GM13977 (cell line): ENCODE measurements at regions not wholly inside any gene's neighbourhood (a gene's known extent, or its start where the extent isn't known, plus 50 kb on each side); places are given as distances from the start of the nearest gene placed in this dataset.

Source experiments
- DNase-seq: peaks from one replicate; pipeline ENCODE4 v3.0.0; 2012; ENCODE audit warnings: low spot score
- CTCF ChIP-seq: IDR thresholded peaks from 2 replicates; pipeline ENCODE4 v1.5.1; 2012; ENCODE audit warnings: mild to moderate bottlenecking, control low read depth; ENCODE audit not compliant: insufficient read depth; ENCODE audit errors: extremely low read depth, missing control alignments
- in situ Hi-C: fragments of 300-500 bp; cut with MboI; formaldehyde crosslinking; loops from one replicate; pipeline ENCODE4 v1.12.0; 2022; ENCODE audit warnings: low sequenced_read_pairs, low pct_unique_long_range_greater_than_20kb, mixed read lengths, inconsistent platforms; ENCODE audit not compliant: unreplicated experiment

- in situ Hi-C loops: no loop called here
- no peak for TF ChIP-seq CTCF
These were observed 50.0 kb upstream of the CLDN5 start for GRCh38 chr22:19574247-19574646.

GRCh38 chr22:19576460-19577421, 52.5 kb upstream of the CLDN5 start:
- DNase-seq: peak; percentile 53
- TF ChIP-seq CTCF: no peak
- in situ Hi-C loops: no loop called here

More at GRCh38 chr22:19574247-19574646, 50.0 kb upstream of the CLDN5 start:
- DNase-seq: no peak

GRCh38 chr22:19577422-19577966, 53.3 kb upstream of the CLDN5 start:
- in situ Hi-C loops: no loop called here
- TF ChIP-seq CTCF: no peak
- no peak for DNase-seq

- in situ Hi-C loops: no loop called here
- no peak for DNase-seq
- TF ChIP-seq CTCF: no peak
These were observed 54.2 kb upstream of the CLDN5 start for GRCh38 chr22:19578180-19579004.

GRCh38 chr22:19579115-19579811, 55.1 kb upstream of the CLDN5 start:
- in situ Hi-C loops: no loop called here
- DNase-seq: no peak
- TF ChIP-seq CTCF: no peak

- no peak for DNase-seq
- no peak for TF ChIP-seq CTCF
- in situ Hi-C loops: no loop called here
These were observed 55.7 kb upstream of the CLDN5 start for GRCh38 chr22:19579880-19580279.
